OCI-LY7 (cell line): ENCODE measurements at regions not wholly inside any gene's neighbourhood (a gene's known extent, or its start where the extent isn't known, plus 50 kb on each side); places are given as distances from the start of the nearest gene placed in this dataset.

ENCODE experiments used
- BruUV-seq: library from RNA; stranded (reverse); fragments of 400-500 nt; replicated peaks from 2 replicates; lab custom pipeline; 2021; lab: Mats Ljungman, UMichigan
- CTCF ChIA-PET: fragments of 300-600 bp; sonication (Branson Sonifier 250); formaldehyde crosslinking; loops from one replicate; lab custom pipeline; 2022; ENCODE audit warnings: antibody characterized with exemption; ENCODE audit not compliant: unreplicated experiment; lab: Charles Lee
- POLR2A ChIA-PET: fragments of 300-600 bp; sonication (Branson Sonifier 250); formaldehyde crosslinking; loops from one replicate; lab custom pipeline; 2022; ENCODE audit warnings: antibody characterized with exemption; lab: Charles Lee
- DNase-seq: peaks from one replicate; pipeline ENCODE4 v3.0.0-alpha.2; 2015; ENCODE audit warnings: low spot score
- H2AFZ ChIP-seq: fragments of 200-600 bp; sonication (generic), shearing (Covaris generic); 2 replicates; pipeline ENCODE4 v1.6.1; 2014; ENCODE audit warnings: mild to moderate bottlenecking, antibody characterized with exemption, low read length, moderate library complexity
- H3K27ac ChIP-seq: fragments of 200-600 bp; sonication (generic); 2 replicates; pipeline ENCODE4 v1.5.1; 2014; ENCODE audit warnings: mixed run types, low read depth, mild to moderate bottlenecking, moderate library complexity, low read length, inconsistent platforms; ENCODE audit not compliant: poor library complexity, severe bottlenecking
- H3K36me3 ChIP-seq: fragments of 200-600 bp; sonication (generic); 2 replicates; pipeline ENCODE4 v1.6.1; 2014; ENCODE audit warnings: mild to moderate bottlenecking, antibody characterized with exemption, low read length, moderate library complexity, mixed read lengths; ENCODE audit not compliant: insufficient read depth
- H3K4me1 ChIP-seq: fragments of 200-600 bp; sonication (generic); 2 replicates; pipeline ENCODE4 v1.5.1; 2014; ENCODE audit warnings: mild to moderate bottlenecking, low read length; ENCODE audit not compliant: insufficient read depth, poor library complexity, severe bottlenecking
- H3K4me2 ChIP-seq: fragments of 200-600 bp; sonication (generic); 2 replicates; pipeline ENCODE4 v1.6.1; 2014; ENCODE audit warnings: mild to moderate bottlenecking, low read length
- H3K4me3 ChIP-seq: fragments of 200-600 bp; sonication (generic); 2 replicates; pipeline ENCODE4 v1.5.1; 2014; ENCODE audit warnings: mild to moderate bottlenecking, low read depth, low read length; ENCODE audit not compliant: poor library complexity, severe bottlenecking
- H3K79me2 ChIP-seq: fragments of 200-600 bp; sonication (generic); 2 replicates; pipeline ENCODE4 v1.6.1; 2016; ENCODE audit warnings: low read depth, mild to moderate bottlenecking, low read length, moderate library complexity, mixed read lengths; ENCODE audit not compliant: insufficient read depth
- H3K9me2 ChIP-seq: fragments of 200-600 bp; sonication (generic); 2 replicates; pipeline ENCODE4 v1.6.1; 2016; ENCODE audit warnings: mild to moderate bottlenecking, low read length, mixed read lengths; ENCODE audit not compliant: insufficient read depth
- H3K9me3 ChIP-seq: fragments of 200-600 bp; sonication (generic); 2 replicates; pipeline ENCODE4 v1.6.1; 2014; ENCODE audit warnings: mild to moderate bottlenecking, mixed run types, low read length, mixed read lengths
- H4K20me1 ChIP-seq: fragments of 200-600 bp; sonication (generic); 2 replicates; pipeline ENCODE4 v1.6.1; 2014; ENCODE audit warnings: mild to moderate bottlenecking, antibody characterized with exemption, low read length, moderate library complexity, mixed read lengths; ENCODE audit not compliant: insufficient read depth
- CTCF ChIP-seq: fragments of 200-600 bp; sonication (generic); conservative IDR thresholded peaks from 2 replicates; pipeline ENCODE4 v1.5.1; 2014; ENCODE audit warnings: mild to moderate bottlenecking, antibody characterized with exemption, low read length, moderate library complexity, mixed read lengths
- EZH2phosphoT487 ChIP-seq: fragments of 200-600 bp; sonication (generic); IDR thresholded peaks from 2 replicates; pipeline ENCODE4 v1.6.1; 2018; ENCODE audit warnings: low read depth, borderline replicate concordance, mild to moderate bottlenecking, mixed run types, antibody characterized with exemption, low read length, moderate library complexity, mixed read lengths
- intact Hi-C: fragments of 100-400 bp; cut with micrococcal nuclease; formaldehyde crosslinking; loops from one replicate; pipeline ENCODE4 v1.10.0; 2022; ENCODE audit not compliant: unreplicated experiment

DNA sequence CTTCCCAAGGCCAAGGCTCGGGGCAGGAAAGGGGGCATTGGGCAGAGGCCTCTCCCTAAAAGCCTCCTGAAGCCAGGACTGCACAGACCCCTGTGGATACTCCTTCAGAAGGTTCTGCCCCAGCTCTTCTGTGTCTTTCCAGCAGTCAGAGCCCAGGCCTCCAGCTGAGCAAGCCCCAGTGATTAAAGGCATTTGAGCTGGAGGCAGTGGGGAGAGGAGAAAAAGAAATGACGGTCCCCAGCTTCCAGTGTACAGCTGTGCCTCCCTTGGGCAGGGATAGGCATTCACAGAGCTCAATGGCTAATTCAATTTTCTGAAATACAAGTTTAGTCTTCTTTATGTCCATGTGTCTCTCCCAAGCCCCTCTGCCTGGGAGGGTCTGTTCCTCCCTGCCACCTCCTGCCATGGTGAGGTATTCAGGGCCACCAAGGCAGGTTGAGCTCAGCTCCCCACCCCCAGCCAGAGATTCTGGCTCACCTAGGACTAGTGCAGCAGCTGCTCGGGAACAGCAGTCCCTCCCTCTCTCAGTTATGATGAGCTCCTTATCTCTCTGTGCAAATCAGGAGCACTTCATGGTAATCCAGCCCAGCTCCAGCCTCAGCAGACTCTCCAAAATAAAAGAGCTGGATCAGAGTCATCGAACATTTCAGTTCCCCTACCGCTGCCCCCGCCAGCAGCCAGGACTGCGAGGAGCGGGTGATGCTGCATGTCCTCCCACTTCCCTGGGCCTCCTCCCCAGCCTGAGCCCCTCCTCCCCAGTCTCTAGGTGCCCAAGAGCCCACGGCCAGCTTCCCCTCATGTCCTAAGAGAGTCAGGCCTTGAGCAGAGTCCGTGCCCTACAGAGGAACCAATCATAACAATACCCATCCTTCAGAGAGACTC is 208.4 kb upstream of the ZC3H12A start:
- no peak overlapping the region for H3K27ac ChIP-seq
- no peaks in the 10 kb centered on the region for H3K36me3 ChIP-seq
- no peak for DNase-seq
- no peaks in the 10 kb centered on the region for H3K9me3 ChIP-seq
- ChIA-PET CTCF (no interaction called here), POLR2A (no interaction called here)
- no peaks in the 10 kb centered on the region for H3K79me2 ChIP-seq
- H2AFZ ChIP-seq = no peak overlapping the region
- TF ChIP-seq CTCF = no peak
- no peak for TF ChIP-seq EZH2phosphoT487
- H3K9me2 ChIP-seq = no peaks in the 10 kb centered on the region
- no peak overlapping the region for H3K4me2 ChIP-seq
- no TSS peak for BruUV-seq
- H4K20me1 ChIP-seq = no peaks in the 10 kb centered on the region
- no peak overlapping the region for H3K4me3 ChIP-seq
- no peaks in the 10 kb centered on the region for H3K4me1 ChIP-seq
- intact Hi-C loops = no loop called here

DNA sequence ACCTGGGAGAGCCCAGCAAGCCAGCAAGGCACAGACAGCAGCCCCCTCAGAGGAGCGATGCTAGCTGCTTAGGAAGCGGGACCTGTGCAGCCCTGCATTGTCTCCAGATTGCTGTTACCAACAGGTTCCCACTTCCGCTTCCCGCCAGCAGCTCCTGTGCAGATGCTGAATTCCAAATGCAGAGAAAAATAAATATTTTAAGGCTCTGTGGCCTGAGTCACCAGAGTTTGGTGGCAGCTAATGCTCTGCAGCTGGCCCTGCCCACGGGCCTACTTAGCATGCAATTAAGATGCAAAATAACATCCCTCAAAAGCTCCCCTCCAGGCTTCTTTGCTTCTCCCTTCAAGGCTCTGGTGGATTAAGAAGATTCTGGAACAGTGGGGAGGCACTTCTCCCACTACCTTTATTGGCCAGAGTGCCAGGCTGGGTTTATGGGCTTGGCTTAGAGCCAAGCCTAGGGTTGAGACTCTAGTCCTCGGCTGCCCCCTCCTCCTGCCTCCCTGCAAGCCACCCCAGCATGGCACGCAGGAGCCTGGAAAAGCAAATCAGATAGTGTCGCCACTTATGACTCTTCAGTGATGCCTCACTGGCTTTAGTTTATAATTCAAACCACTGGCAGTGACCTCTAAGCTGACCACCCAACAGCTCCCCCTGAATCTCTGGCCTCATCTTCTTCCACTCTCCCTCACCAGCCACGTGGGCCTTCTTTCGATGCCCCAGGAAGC is 207.1 kb upstream of the ZC3H12A start:
- DNase-seq = no peak
- POLR2A ChIA-PET = interaction anchor here (1.3 kb wide), 1 partner anchor 8 kb away, joined by 4 read pairs; no protein-coding TSS in a partner anchor
- CTCF ChIA-PET = no interaction called here
- H3K9me2 ChIP-seq = no peaks in the 10 kb centered on the region
- no peak overlapping the region for H3K27ac ChIP-seq
- no peaks in the 10 kb centered on the region for H3K36me3 ChIP-seq
- no peaks in the 10 kb centered on the region for H3K4me1 ChIP-seq
- TF ChIP-seq EZH2phosphoT487 (no peak), CTCF (no peak)
- H3K4me3 ChIP-seq = no peak overlapping the region
- intact Hi-C loops = no loop called here
- H2AFZ ChIP-seq = no peak overlapping the region
- H3K9me3 ChIP-seq = no peaks in the 10 kb centered on the region
- H3K79me2 ChIP-seq = no peaks in the 10 kb centered on the region
- no TSS peak for BruUV-seq
- no peak overlapping the region for H3K4me2 ChIP-seq
- no peaks in the 10 kb centered on the region for H4K20me1 ChIP-seq
